Left lobe of liver (tissue), 2 donors: ENCODE measurements at regions not wholly inside any gene's neighbourhood (a gene's known extent, or its start where the extent isn't known, plus 50 kb on each side); places are given as distances from the start of the nearest gene placed in this dataset.

ENCODE experiments used
- ATAC-seq: fragments of 200-7000 bp; cut with Tn5 transposase; one replicate; pipeline ENCODE4 v1.9.1; 2020; ENCODE audit warnings: mild to moderate bottlenecking, moderate library complexity
- DNase-seq: peaks from one replicate; pipeline ENCODE4 v3.0.0-alpha.2; 2020; ENCODE audit warnings: low spot score
- donor health status: DM: no; HTN: no; CAD: no; lungs with moderate emphysema.
- donor health status: DM: no; HTN: yes; CAD: no.

GRCh38 chr3:66592016-66592761, 91.4 kb upstream of the LRIG1 start:
- ATAC-seq: no peak
- no peak for DNase-seq

GRCh38 chr3:66592927-66593625, 92.3 kb upstream of the LRIG1 start:
- DNase-seq (no peak), ATAC-seq (no peak)

GRCh38 chr3:66593978-66594377, 93.2 kb upstream of the LRIG1 start:
- ATAC-seq (no peak), DNase-seq (no peak)

GRCh38 chr3:66597308-66597863, 96.6 kb upstream of the LRIG1 start:
- ATAC-seq (peak; percentile 67), DNase-seq (no peak)

GRCh38 chr3:66598168-66598567, 97.3 kb upstream of the LRIG1 start:
- peak; percentile 95 for ATAC-seq
- DNase-seq: peak; percentile 76

GRCh38 chr3:66602237-66602636, 101.4 kb upstream of the LRIG1 start:
- DNase-seq (no peak), ATAC-seq (no peak)

- ATAC-seq (no peak), DNase-seq (no peak)
These were observed 101.9 kb upstream of the LRIG1 start for GRCh38 chr3:66602691-66603090.

GRCh38 chr3:66603151-66603611, 102.4 kb upstream of the LRIG1 start:
- DNase-seq (no peak), ATAC-seq (no peak)

GRCh38 chr3:66604481-66604880, 103.7 kb upstream of the LRIG1 start:
- DNase-seq (no peak), ATAC-seq (no peak)

- no peak for ATAC-seq
- DNase-seq: no peak
These were observed 105.3 kb upstream of the LRIG1 start for GRCh38 chr3:66606126-66606525.

GRCh38 chr3:66606868-66607267, 106.0 kb upstream of the LRIG1 start:
- ATAC-seq (no peak), DNase-seq (no peak)

- no peak for DNase-seq
- no peak for ATAC-seq
These were observed 109.1 kb upstream of the LRIG1 start for GRCh38 chr3:66609660-66610561.

GRCh38 chr3:66610562-66610909, 109.7 kb upstream of the LRIG1 start:
- no peak for ATAC-seq
- no peak for DNase-seq

GRCh38 chr3:66615643-66616301, 115.0 kb upstream of the LRIG1 start:
- ATAC-seq (no peak), DNase-seq (no peak)

GRCh38 chr3:66617351-66617750, 116.5 kb upstream of the LRIG1 start:
- no peak for DNase-seq
- no peak for ATAC-seq

- ATAC-seq (no peak), DNase-seq (no peak)
These were observed 117.2 kb upstream of the LRIG1 start for GRCh38 chr3:66618066-66618465.

- DNase-seq: no peak
- no peak for ATAC-seq
These were observed 119.5 kb upstream of the LRIG1 start for GRCh38 chr3:66620296-66620695.

- no peak for DNase-seq
- ATAC-seq: no peak
These were observed 122.1 kb upstream of the LRIG1 start for GRCh38 chr3:66622756-66623457.

- ATAC-seq (peak; percentile 95), DNase-seq (peak; percentile 59)
These were observed 124.8 kb upstream of the LRIG1 start for GRCh38 chr3:66625505-66626216.
